PFSK-1 (cell line): ENCODE measurements at regions not wholly inside any gene's neighbourhood (a gene's known extent, or its start where the extent isn't known, plus 50 kb on each side); places are given as distances from the start of the nearest gene placed in this dataset.

Experiments
- POLR2AphosphoS5 ChIP-seq: IDR thresholded peaks from 2 replicates; pipeline ENCODE4 v1.6.1; 2012; ENCODE audit warnings: low read depth, mild to moderate bottlenecking, control low read depth, low read length, moderate library complexity
- SIN3A ChIP-seq: IDR thresholded peaks from 2 replicates; pipeline ENCODE4 v1.6.1; 2012; ENCODE audit warnings: mild to moderate bottlenecking, low read length, moderate library complexity, borderline replicate concordance; ENCODE audit not compliant: insufficient read depth

- TF ChIP-seq POLR2AphosphoS5, result no peak
- no peak for TF ChIP-seq SIN3A
These were observed 110.0 kb downstream of the ATP23 start for GRCh38 chr12:58051378-58051777.
